OCI-LY7 (cell line): ENCODE measurements at regions not wholly inside any gene's neighbourhood (a gene's known extent, or its start where the extent isn't known, plus 50 kb on each side); places are given as distances from the start of the nearest gene placed in this dataset.

Source experiments
- CTCF ChIP-seq: fragments of 200-600 bp; sonication (generic); conservative IDR thresholded peaks from 2 replicates; pipeline ENCODE4 v1.5.1; 2014; ENCODE audit warnings: mild to moderate bottlenecking, antibody characterized with exemption, low read length, moderate library complexity, mixed read lengths
- EZH2phosphoT487 ChIP-seq: fragments of 200-600 bp; sonication (generic); IDR thresholded peaks from 2 replicates; pipeline ENCODE4 v1.6.1; 2018; ENCODE audit warnings: low read depth, borderline replicate concordance, mild to moderate bottlenecking, mixed run types, antibody characterized with exemption, low read length, moderate library complexity, mixed read lengths

DNA sequence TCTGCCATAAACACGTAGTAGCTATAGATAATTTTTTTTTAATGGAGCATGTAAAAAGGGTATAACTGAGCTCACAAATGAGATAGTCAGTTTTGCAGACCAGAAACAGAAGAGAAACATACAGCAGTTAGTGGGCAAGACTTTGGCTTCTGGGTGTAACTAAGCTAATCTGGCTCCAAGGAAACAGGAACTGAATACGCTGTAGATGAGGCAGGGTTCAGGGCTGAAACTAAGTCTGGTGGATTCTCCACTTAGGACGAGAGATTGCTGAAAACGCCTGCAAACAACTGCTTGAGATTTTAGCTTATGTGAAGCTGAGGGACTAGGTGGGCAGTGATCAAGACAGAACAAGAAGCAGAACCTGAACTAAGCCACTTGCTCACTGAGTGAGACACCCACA, 91.7 kb downstream of the SMIM20 start:
- no peak for TF ChIP-seq CTCF
- no peak for TF ChIP-seq EZH2phosphoT487
